HepG2 (cell line): ENCODE measurements at regions not wholly inside any gene's neighbourhood (a gene's known extent, or its start where the extent isn't known, plus 50 kb on each side); places are given as distances from the start of the nearest gene placed in this dataset.

ENCODE experiments used
- ATAC-seq: fragments of 200-7000 bp; cut with Tn5 transposase; 3 replicates; pipeline ENCODE4 v1.9.1; 2020; ENCODE audit warnings: mild to moderate bottlenecking, moderate library complexity
- BruUV-seq: library from RNA; stranded (reverse); fragments of 400-500 nt; replicated peaks from 2 replicates; lab custom pipeline; 2021; lab: Mats Ljungman, UMichigan
- CTCF ChIA-PET: fragments of 300-600 bp; formaldehyde crosslinking; extraction: SDS; loops from one replicate; lab custom pipeline; 2021; ENCODE audit warnings: low total read pairs, inconsistent platforms, low intra/inter-chr PET ratio; lab: Yijun Ruan, JAX
- POLR2A ChIA-PET: fragments of 350-600 bp; sonication (Branson Sonifier 250); formaldehyde crosslinking; loops from one replicate; lab custom pipeline; 2020; ENCODE audit warnings: antibody characterized with exemption, inconsistent platforms; lab: Yijun Ruan, JAX
- DNase-seq: peaks from one replicate; pipeline ENCODE4 v3.0.0-alpha.2; 2015; ENCODE audit warnings: low spot score
- FAIRE-seq: peaks from 3 replicates; lab custom pipeline; 2011; peaks lifted over from hg19 to GRCh38; lab: Jason Lieb, UNC
- H2AFZ ChIP-seq: one replicate; pipeline ENCODE4 v1.6.1; 2011; ENCODE audit warnings: low read length, inconsistent platforms
- H3K27ac ChIP-seq: fragments of 300-600 bp; 3 replicates; pipeline ENCODE4 v1.8.0; 2011; ENCODE audit warnings: mixed run types, mild to moderate bottlenecking, mixed read lengths, low read length, inconsistent platforms; ENCODE audit not compliant: insufficient read depth; ENCODE audit errors: extremely low read length
- H3K27me3 ChIP-seq, 2 experiments: fragments of 200-600 bp in 1 of 2; 2 replicates in 1 of 2; 3 replicates in 1 of 2; pipeline versions ENCODE4 v1.6.0 to v1.8.0; 2011; ENCODE audit warnings: low read length in 2 of 2, mild to moderate bottlenecking in 2 of 2, moderate library complexity in 2 of 2, inconsistent platforms in 1 of 2; ENCODE audit not compliant: insufficient read depth in 2 of 2, control insufficient read depth in 1 of 2
- H3K36me3 ChIP-seq, 2 experiments: fragments of 200-600 bp in 1 of 2; replicated peaks in 1 of 2; 2 replicates in 1 of 2; 3 replicates in 1 of 2; pipeline versions ENCODE4 v1.5.1 to v1.8.0; 2011; ENCODE audit warnings: low read length in 2 of 2, inconsistent platforms in 1 of 2; ENCODE audit not compliant: insufficient read depth in 2 of 2, control insufficient read depth in 1 of 2
- H3K4me1 ChIP-seq: 2 replicates; pipeline ENCODE4 v1.5.1; 2012; ENCODE audit warnings: low read length, inconsistent platforms; ENCODE audit not compliant: insufficient read depth
- H3K4me2 ChIP-seq: 2 replicates; pipeline ENCODE4 v1.6.0; 2011; ENCODE audit warnings: low read depth, low read length, inconsistent platforms
- H3K4me3 ChIP-seq, 3 experiments: fragments of 200-600 bp in 1 of 3; sonication (generic), shearing (Covaris generic) in 1 of 3; replicated peaks in 1 of 3; 2 replicates each; pipeline ENCODE4 v1.5.1; 2011 to 2016; ENCODE audit warnings: low read length in 3 of 3, inconsistent platforms in 2 of 3, low read depth in 2 of 3, mild to moderate bottlenecking in 2 of 3, control low read depth in 1 of 3, mixed read lengths in 1 of 3; ENCODE audit not compliant: insufficient read depth in 1 of 3
- H3K79me2 ChIP-seq: one replicate; pipeline ENCODE4 v1.6.1; 2011; ENCODE audit warnings: low read length, inconsistent platforms; ENCODE audit not compliant: insufficient read depth
- H3K9ac ChIP-seq: 2 replicates; pipeline ENCODE4 v1.6.0; 2011; ENCODE audit warnings: mild to moderate bottlenecking, low read depth, low read length, inconsistent platforms; ENCODE audit not compliant: insufficient read depth
- H3K9me3 ChIP-seq: 2 replicates; pipeline ENCODE4 v1.5.1; 2012; ENCODE audit warnings: mild to moderate bottlenecking, low read length
- H4K20me1 ChIP-seq: 2 replicates; pipeline ENCODE4 v1.6.0; 2011; ENCODE audit warnings: inconsistent platforms, mild to moderate bottlenecking, low read length, moderate library complexity; ENCODE audit not compliant: insufficient read depth
- GPN1 ChIP-seq: sonication (generic); formaldehyde crosslinking; IDR thresholded peaks from 2 replicates; pipeline ENCODE4 v1.5.1; 2020; ENCODE audit warnings: missing genetic modification reagents, borderline replicate concordance
- KAT7 ChIP-seq: IDR thresholded peaks from 2 replicates; pipeline ENCODE4 v1.6.1; 2018; ENCODE audit warnings: borderline replicate concordance, missing compliant biosample characterization
- KLF11 ChIP-seq: IDR thresholded peaks from 2 replicates; pipeline ENCODE4 v1.6.1; 2016; ENCODE audit warnings: missing compliant biosample characterization
- PREB ChIP-seq: sonication (generic); formaldehyde crosslinking; IDR thresholded peaks from 2 replicates; pipeline ENCODE4 v1.4.0; 2020; ENCODE audit warnings: missing genetic modification reagents
- THAP9 ChIP-seq: sonication (generic); formaldehyde crosslinking; IDR thresholded peaks from 2 replicates; pipeline ENCODE4; 2020; ENCODE audit warnings: missing genetic modification reagents, mild to moderate bottlenecking, borderline replicate concordance
- ZBTB39 ChIP-seq: sonication (generic); formaldehyde crosslinking; IDR thresholded peaks from 2 replicates; pipeline ENCODE4 v1.5.0; 2020; ENCODE audit warnings: missing genetic modification reagents
- ZBTB44 ChIP-seq: sonication (generic); formaldehyde crosslinking; IDR thresholded peaks from 2 replicates; pipeline ENCODE4 v1.4.0; 2020; ENCODE audit warnings: missing genetic modification reagents
- ZFP91 ChIP-seq: sonication (generic); formaldehyde crosslinking; IDR thresholded peaks from 2 replicates; pipeline ENCODE4 v1.9.0; 2022; ENCODE audit warnings: missing genetic modification reagents, mild to moderate bottlenecking, borderline replicate concordance
- ZNF652 ChIP-seq: IDR thresholded peaks from 2 replicates; pipeline ENCODE4 v1.6.1; 2016; ENCODE audit warnings: low read depth, borderline replicate concordance
- ZNF784 ChIP-seq: sonication (generic); formaldehyde crosslinking; IDR thresholded peaks from 2 replicates; pipeline ENCODE4 v1.5.1; 2020; ENCODE audit warnings: missing genetic modification reagents, mild to moderate bottlenecking, borderline replicate concordance
- ZNF841 ChIP-seq: sonication (generic); formaldehyde crosslinking; IDR thresholded peaks from 2 replicates; pipeline ENCODE4 v1.8.1; 2023; ENCODE audit warnings: missing genetic modification reagents, borderline replicate concordance
- WGBS: methylation state at CpG from one replicate; pipeline ENCODE4 v1.1.6; 2017; ENCODE audit warnings: low lambda C conversion rate; 5-methylcytosine and 5-hydroxymethylcytosine counted together
- in situ Hi-C: cut with HindIII; loops from 2 replicates; pipeline ENCODE4 v1.10.0; 2017; ENCODE audit warnings: low pct_unique_long_range_greater_than_20kb; ENCODE audit not compliant: extremely low pct_ligation_motif_present
- intact Hi-C: fragments of 100-400 bp; cut with micrococcal nuclease; formaldehyde crosslinking; loops from one replicate; pipeline ENCODE4 v1.10.0; 2022; ENCODE audit not compliant: unreplicated experiment

GRCh38 chr9:106696804-106697203 is 166.2 kb upstream of the ZNF462 start:
- no peaks in the 10 kb centered on the region for H3K9me3 ChIP-seq
- FAIRE-seq, result no peak
- H4K20me1 ChIP-seq, result no peaks in the 10 kb centered on the region
- no peaks in the 10 kb centered on the region for H3K79me2 ChIP-seq
- H2AFZ ChIP-seq, result no peak overlapping the region
- ChIA-PET CTCF (no interaction called here), POLR2A (no interaction called here)
- H3K27me3 ChIP-seq, result 0 out of 5 replicates have a peak, but pooled peaks cover 0 to 6% of the 10 kb centered on the region in 2 experiments
- WGBS, result 16% methylated on average over 4 of the region's 4 CpGs
- no peak overlapping the region for H3K27ac ChIP-seq
- no peak overlapping the region for H3K4me3 ChIP-seq
- TF ChIP-seq ZBTB44 (no peak), KAT7 (CRISPR knock-in tag) (no peak), KLF11 (CRISPR knock-in tag) (no peak), ZNF841 (no peak), ZFP91 (CRISPR knock-in tag) (no peak), GPN1 (no peak), THAP9 (CRISPR knock-in tag) (no peak), ZNF784 (CRISPR knock-in tag) (no peak), ZBTB39 (no peak), PREB (no peak), ZNF652 (no peak)
- TF ChIP-seq, all 625 proteins: peak for 0
- Histone ChIP-seq H3K4me2 (no peak overlapping the region), H3K36me3 (no peaks in the 10 kb centered on the region), H3K4me1 (no peaks in the 10 kb centered on the region), H3K9ac (no peak overlapping the region)
- DNase-seq (no peak), ATAC-seq (no peak)
- BruUV-seq, result no TSS peak
- intact Hi-C loops, result no loop called here
- in situ Hi-C loops, result no loop called here
